GM18508 (cell line): ENCODE measurements at regions not wholly inside any gene's neighbourhood (a gene's known extent, or its start where the extent isn't known, plus 50 kb on each side); places are given as distances from the start of the nearest gene placed in this dataset.

ENCODE experiments used
- ATAC-seq: cut with Tn5 transposase; IDR thresholded peaks from one replicate; pipeline ENCODE4 v1.9.1; 2021; ENCODE audit warnings: moderate number of reproducible peaks; ENCODE audit not compliant: insufficient read depth, unreplicated experiment

- no peak for ATAC-seq
These were observed 85.8 kb upstream of the DYRK2 start for GRCh38 chr12:67562513-67563287.

GRCh38 chr12:67568055-67568454, 80.5 kb upstream of the DYRK2 start:
- no peak for ATAC-seq

- no peak for ATAC-seq
These were observed 76.1 kb upstream of the DYRK2 start for GRCh38 chr12:67572492-67572891.

GRCh38 chr12:67573566-67573965, 75.0 kb upstream of the DYRK2 start:
- no peak for ATAC-seq

GRCh38 chr12:67578976-67579661, 69.4 kb upstream of the DYRK2 start:
- no peak for ATAC-seq

- no peak for ATAC-seq
These were observed 68.9 kb upstream of the DYRK2 start for GRCh38 chr12:67579662-67580003.

- ATAC-seq: no peak
These were observed 66.2 kb upstream of the DYRK2 start for GRCh38 chr12:67582238-67582834.

GRCh38 chr12:67582844-67583243, 65.7 kb upstream of the DYRK2 start:
- ATAC-seq: no peak

- no peak for ATAC-seq
These were observed 61.6 kb upstream of the DYRK2 start for GRCh38 chr12:67586951-67587350.

GRCh38 chr12:67589078-67589477, 59.5 kb upstream of the DYRK2 start:
- no peak for ATAC-seq

- ATAC-seq: no peak
These were observed 58.3 kb upstream of the DYRK2 start for GRCh38 chr12:67590149-67590790.

- peak; percentile 85 for ATAC-seq
These were observed 56.1 kb upstream of the DYRK2 start for GRCh38 chr12:67592228-67593011.

- ATAC-seq: no peak
These were observed 55.5 kb upstream of the DYRK2 start for GRCh38 chr12:67593041-67593440.

GRCh38 chr12:67593461-67594330, 54.8 kb upstream of the DYRK2 start:
- ATAC-seq: no peak

GRCh38 chr12:67594888-67595287, 53.7 kb upstream of the DYRK2 start:
- ATAC-seq: no peak

GRCh38 chr12:67595365-67595764, 53.2 kb upstream of the DYRK2 start:
- ATAC-seq: no peak

- ATAC-seq: no peak
These were observed 49.9 kb upstream of the DYRK2 start for GRCh38 chr12:67598598-67598997.
